ENCODE measurements at regions not wholly inside any gene's neighbourhood (a gene's known extent, or its start where the extent isn't known, plus 50 kb on each side); places are given as distances from the start of the nearest gene placed in this dataset.
"Not testable (repeated sequence)": the region's sequence is repeated elsewhere in the genome, so short reads cannot be mapped to it uniquely, and the experiment has no call there.

- intact Hi-C loops (cut with DNase I); DNase-seq: not testable (repeated sequence)
These were observed 150.9 kb upstream of the TEX13D start for GRCh38 chrX:124181515-124181914.

- intact Hi-C loops (cut with DNase I), result no loop called here
- DNase-seq, result no peak
These were observed 142.0 kb upstream of the TEX13D start for GRCh38 chrX:124190440-124190839.

GRCh38 chrX:124194199-124194598 lies 138.3 kb upstream of the TEX13D start:
- no peak for DNase-seq
- intact Hi-C loops (cut with DNase I), result no loop called here

- no peak for DNase-seq
- intact Hi-C loops (cut with DNase I), result no loop called here
These were observed 137.6 kb upstream of the TEX13D start for GRCh38 chrX:124194901-124195300.

- DNase-seq, result no peak
- intact Hi-C loops (cut with DNase I), result no loop called here
These were observed 129.1 kb upstream of the TEX13D start for GRCh38 chrX:124203311-124203710.

- peak in 1 of 42 donors; percentile 15 for DNase-seq
- intact Hi-C loops (cut with DNase I), result no loop called here
These were observed 123.8 kb upstream of the TEX13D start for GRCh38 chrX:124208660-124209059.

- intact Hi-C loops (cut with DNase I), result no loop called here
- no peak for DNase-seq
These were observed 122.5 kb upstream of the TEX13D start for GRCh38 chrX:124209792-124210576.

GRCh38 chrX:124211312-124211942 lies 121.0 kb upstream of the TEX13D start:
- peak in 3 of 42 donors; percentile 28 to 39 (median 38) for DNase-seq
- intact Hi-C loops (cut with DNase I), result no loop called here

- intact Hi-C loops (cut with DNase I), result no loop called here
- DNase-seq, result no peak
These were observed 119.8 kb upstream of the TEX13D start for GRCh38 chrX:124212622-124213021.

- intact Hi-C loops (cut with DNase I), result no loop called here
These were observed 116.7 kb upstream of the TEX13D start for GRCh38 chrX:124215786-124216185.

GRCh38 chrX:124216396-124217115 lies 115.9 kb upstream of the TEX13D start:
- no peak for DNase-seq
- intact Hi-C loops (cut with DNase I), result no loop called here

More at GRCh38 chrX:124215786-124216185, 116.7 kb upstream of the TEX13D start:
- DNase-seq, result no peak

GRCh38 chrX:124217304-124218251 lies 114.9 kb upstream of the TEX13D start:
- peak in 24 of 42 donors; percentile 6 to 57 (median 25) for DNase-seq
- intact Hi-C loops (cut with DNase I), result no loop called here

- peak in 4 of 42 donors; percentile 9 to 48 (median 32) for DNase-seq
- intact Hi-C loops (cut with DNase I), result no loop called here
These were observed 108.9 kb upstream of the TEX13D start for GRCh38 chrX:124223524-124223923.

- no peak for DNase-seq
- intact Hi-C loops (cut with DNase I), result no loop called here
These were observed 107.9 kb upstream of the TEX13D start for GRCh38 chrX:124224528-124224927.

GRCh38 chrX:124226129-124226528 lies 106.3 kb upstream of the TEX13D start:
- no peak for DNase-seq
- intact Hi-C loops (cut with DNase I), result no loop called here

GRCh38 chrX:124228849-124229248 lies 103.6 kb upstream of the TEX13D start:
- intact Hi-C loops (cut with DNase I), result no loop called here
- DNase-seq, result no peak

- DNase-seq, result no peak
- intact Hi-C loops (cut with DNase I), result no loop called here
These were observed 103.1 kb upstream of the TEX13D start for GRCh38 chrX:124229374-124229773.

GRCh38 chrX:124230655-124231450 lies 101.6 kb upstream of the TEX13D start:
- no peak for DNase-seq
- intact Hi-C loops (cut with DNase I), result no loop called here

Measured in head of caudate nucleus (tissue), 42 donors.